ENCODE measurements at regions not wholly inside any gene's neighbourhood (a gene's known extent, or its start where the extent isn't known, plus 50 kb on each side); places are given as distances from the start of the nearest gene placed in this dataset.
A peak's percentile ranks its signal among the peaks of the same experiment; 100 is the strongest.

GRCh38 chr3:152204218-152204617, 64.5 kb upstream of the MBNL1 start:
- TF ChIP-seq RAD21 (IDR thresholded peaks at IDR 0.05; ENCODE audit: low read depth), result no peak
- no peak for TF ChIP-seq JUND (IDR thresholded peaks at IDR 0.05)
- no peak for TF ChIP-seq FOSL1 (IDR thresholded peaks at IDR 0.05; ENCODE audit: low read depth)
- ChIA-PET POLR2A (interaction anchor here (0.6 kb wide), 1 partner anchor 1441 kb away, joined by 7 read pairs; the partner anchor contains the start of gene SIAH2), RAD21 (ENCODE audit: low non-redundant PET in 1 of 2, low total read pairs in 2 of 2, uncharacterized antibody in 2 of 2, unreplicated experiment in 2 of 2) (no interaction called here), CTCF (no interaction called here)
- no peak for DNase-seq (ENCODE audit: low read depth, low spot score)
- Histone ChIP-seq H4K20me1 (ENCODE audit: insufficient read depth) (no peaks in the 10 kb centered on the region), H3K4me3 (replicated peaks in 1 of 2; ENCODE audit: low read depth in 1 of 2, low read length in 2 of 2) (no peak overlapping the region), H3K27me3 (ENCODE audit: insufficient read depth, low read length) (no peaks in the 10 kb centered on the region), H3K27ac (ENCODE audit: low read depth, low read length) (no peak overlapping the region), H3K9me2 (ENCODE audit: insufficient read depth) (no peaks in the 10 kb centered on the region), H3K36me3 (ENCODE audit: control insufficient read depth in 1 of 2, insufficient read depth in 2 of 2, low read length in 2 of 2) (no peaks in the 10 kb centered on the region), H3K4me2 (ENCODE audit: low read length) (no peak overlapping the region), H2AFZ (ENCODE audit: low read depth, low read length, poor library complexity, severe bottlenecking) (peak overlapping the region; percentile 72), H3K9ac (ENCODE audit: low read length) (no peak overlapping the region), H3K9me3 (ENCODE audit: control insufficient read depth in 1 of 2, insufficient read depth in 1 of 2, low read depth in 1 of 2, low read length in 2 of 2) (no peaks in the 10 kb centered on the region), H3K4me1 (ENCODE audit: control insufficient read depth in 1 of 2, insufficient read depth in 2 of 2, low read length in 2 of 2) (peaks cover 0 to 5% of the 10 kb centered on the region in 2 experiments; a peak in 2 of 4 replicates), H3K79me2 (ENCODE audit: insufficient read depth, low read length) (no peaks in the 10 kb centered on the region)
- no TSS peak for BruUV-seq (replicated peaks)
- intact Hi-C loops (cut with micrococcal nuclease), result no loop called here
- no peak for ATAC-seq

- H3K4me3 ChIP-seq (replicated peaks in 1 of 2; ENCODE audit: low read depth in 1 of 2, low read length in 2 of 2), result no peak overlapping the region
- POLR2A ChIA-PET, result no interaction called here
- TF ChIP-seq YY1 (IDR thresholded peaks at IDR 0.05; ENCODE audit: extremely low read depth, insufficient replicate concordance, low read depth, low read length), result no peak
- TF ChIP-seq EGR1 (IDR thresholded peaks at IDR 0.05; ENCODE audit: low read depth), result no peak
- TF ChIP-seq SP1 (IDR thresholded peaks at IDR 0.05; ENCODE audit: low read depth), result no peak
- TF ChIP-seq JUND (IDR thresholded peaks at IDR 0.05), result no peak
- no peak for TF ChIP-seq SRF (IDR thresholded peaks at IDR 0.05; ENCODE audit: low read depth)
- TF ChIP-seq RAD21 (IDR thresholded peaks at IDR 0.05; ENCODE audit: low read depth), result no peak
- no peak for TF ChIP-seq CEBPB (IDR thresholded peaks at IDR 0.05; ENCODE audit: low read depth)
- no peak for TF ChIP-seq EZH2 (IDR thresholded peaks at IDR 0.05)
- no peak for TF ChIP-seq ZBTB33 (IDR thresholded peaks at IDR 0.05; ENCODE audit: extremely low read depth, insufficient replicate concordance, low read length)
- TF ChIP-seq POLR2AphosphoS5 (IDR thresholded peaks at IDR 0.05; ENCODE audit: low read depth, low read length), result no peak
- TF ChIP-seq CBX3 (IDR thresholded peaks at IDR 0.05; ENCODE audit: low read depth), result no peak
- no peak for TF ChIP-seq SIN3A (IDR thresholded peaks at IDR 0.05; ENCODE audit: low read depth)
- TF ChIP-seq POLR2A (IDR thresholded peaks at IDR 0.05; ENCODE audit: borderline replicate concordance, extremely low read depth, insufficient read depth, insufficient read length), result no peak
- TF ChIP-seq TCF7L2 (IDR thresholded peaks at IDR 0.05; ENCODE audit: borderline replicate concordance, extremely low read depth, insufficient read depth, insufficient read length), result no peak
- no peak for TF ChIP-seq FOSL1 (IDR thresholded peaks at IDR 0.05; ENCODE audit: low read depth)
- no peaks in the 10 kb centered on the region for H3K79me2 ChIP-seq (ENCODE audit: insufficient read depth, low read length)
- no peaks in the 10 kb centered on the region for H4K20me1 ChIP-seq (ENCODE audit: insufficient read depth)
- BruUV-seq (replicated peaks), result no TSS peak
- no peak overlapping the region for H3K27ac ChIP-seq (ENCODE audit: low read depth, low read length)
- H2AFZ ChIP-seq (ENCODE audit: low read depth, low read length, poor library complexity, severe bottlenecking), result no peak overlapping the region
- peaks cover 0 to 5% of the 10 kb centered on the region in 2 experiments; a peak in 2 of 4 replicates for H3K4me1 ChIP-seq (ENCODE audit: control insufficient read depth in 1 of 2, insufficient read depth in 2 of 2, low read length in 2 of 2)
- H3K9me2 ChIP-seq (ENCODE audit: insufficient read depth), result no peaks in the 10 kb centered on the region
- RAD21 ChIA-PET (ENCODE audit: low non-redundant PET in 1 of 2, low total read pairs in 2 of 2, uncharacterized antibody in 2 of 2, unreplicated experiment in 2 of 2), result no interaction called here
- H3K9me3 ChIP-seq (ENCODE audit: control insufficient read depth in 1 of 2, insufficient read depth in 1 of 2, low read depth in 1 of 2, low read length in 2 of 2), result no peaks in the 10 kb centered on the region
- no peaks in the 10 kb centered on the region for H3K36me3 ChIP-seq (ENCODE audit: control insufficient read depth in 1 of 2, insufficient read depth in 2 of 2, low read length in 2 of 2)
- no peak overlapping the region for H3K9ac ChIP-seq (ENCODE audit: low read length)
- DNase-seq (ENCODE audit: low read depth, low spot score) (no peak), ATAC-seq (no peak)
- no peaks in the 10 kb centered on the region for H3K27me3 ChIP-seq (ENCODE audit: insufficient read depth, low read length)
- H3K4me2 ChIP-seq (ENCODE audit: low read length), result no peak overlapping the region
- intact Hi-C loops (cut with micrococcal nuclease), result no loop called here
- CTCF ChIA-PET, result no interaction called here
Observed at GRCh38 chr3:152205097-152205593, 63.6 kb upstream of the MBNL1 start.

Data from HCT116 (cell line).